ENCODE measurements at regions not wholly inside any gene's neighbourhood (a gene's known extent, or its start where the extent isn't known, plus 50 kb on each side); places are given as distances from the start of the nearest gene placed in this dataset.

DNA sequence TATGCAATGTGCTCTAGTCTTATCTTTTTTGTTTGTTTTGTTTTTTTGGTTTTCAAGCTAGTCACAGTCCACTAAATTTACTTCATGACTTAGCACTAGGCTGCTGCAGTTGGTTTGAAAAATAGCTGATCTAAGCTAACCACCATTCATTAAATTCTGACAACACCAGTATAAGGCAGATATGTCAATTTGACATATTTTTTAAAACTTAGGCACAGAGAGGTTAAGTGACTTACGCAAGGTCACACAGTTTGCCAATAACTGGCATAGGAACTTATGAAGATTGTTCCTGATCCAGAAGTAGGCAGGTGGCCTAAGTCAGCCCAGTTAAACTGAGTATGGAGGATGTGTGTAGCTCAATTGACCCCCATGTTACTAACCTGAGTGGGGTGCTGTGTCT, 377.3 kb upstream of the NFE2L3 start:
- Histone ChIP-seq H4K20me1 (ENCODE audit: insufficient read depth) (no peaks in the 10 kb centered on the region), H3K4me2 (ENCODE audit: low read length) (no peak overlapping the region), H3K9me2 (ENCODE audit: insufficient read depth) (no peaks in the 10 kb centered on the region), H2AFZ (ENCODE audit: low read depth, low read length, poor library complexity, severe bottlenecking) (no peak overlapping the region), H3K27me3 (ENCODE audit: insufficient read depth, low read length) (peaks cover 11% of the 10 kb centered on the region; the same call in 1 of the 2 replicates), H3K9me3 (ENCODE audit: control insufficient read depth in 1 of 2, insufficient read depth in 1 of 2, low read depth in 1 of 2, low read length in 2 of 2) (no peaks in the 10 kb centered on the region), H3K4me1 (ENCODE audit: control insufficient read depth in 1 of 2, insufficient read depth in 2 of 2, low read length in 2 of 2) (no peaks in the 10 kb centered on the region), H3K9ac (ENCODE audit: low read length) (no peak overlapping the region), H3K27ac (ENCODE audit: low read depth, low read length) (no peak overlapping the region), H3K36me3 (ENCODE audit: control insufficient read depth in 1 of 2, insufficient read depth in 2 of 2, low read length in 2 of 2) (no peaks in the 10 kb centered on the region), H3K4me3 (replicated peaks in 1 of 2; ENCODE audit: low read depth in 1 of 2, low read length in 2 of 2) (no peak overlapping the region), H3K79me2 (ENCODE audit: insufficient read depth, low read length) (no peaks in the 10 kb centered on the region)
- RAD21 ChIA-PET (ENCODE audit: low non-redundant PET in 1 of 2, low total read pairs in 2 of 2, uncharacterized antibody in 2 of 2, unreplicated experiment in 2 of 2), result no interaction called here
- BruUV-seq (replicated peaks), result no TSS peak
- intact Hi-C loops (cut with micrococcal nuclease), result no loop called here
- no peak for ATAC-seq
- POLR2A ChIA-PET, result no interaction called here
- DNase-seq (ENCODE audit: low read depth, low spot score), result no peak
- no peak for TF ChIP-seq EZH2 (IDR thresholded peaks at IDR 0.05)
- no peak for TF ChIP-seq SIN3A (IDR thresholded peaks at IDR 0.05; ENCODE audit: low read depth)
- no peak for TF ChIP-seq TCF7L2 (IDR thresholded peaks at IDR 0.05; ENCODE audit: borderline replicate concordance, extremely low read depth, insufficient read depth, insufficient read length)
- TF ChIP-seq, protein P1, sequence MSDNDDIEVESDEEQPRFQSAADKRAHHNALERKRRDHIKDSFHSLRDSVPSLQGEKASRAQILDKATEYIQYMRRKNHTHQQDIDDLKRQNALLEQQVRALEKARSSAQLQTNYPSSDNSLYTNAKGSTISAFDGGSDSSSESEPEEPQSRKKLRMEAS (IDR thresholded peaks at IDR 0.05), result no peak
- TF ChIP-seq FOSL1 (IDR thresholded peaks at IDR 0.05; ENCODE audit: low read depth), result no peak
- TF ChIP-seq, protein P2, sequence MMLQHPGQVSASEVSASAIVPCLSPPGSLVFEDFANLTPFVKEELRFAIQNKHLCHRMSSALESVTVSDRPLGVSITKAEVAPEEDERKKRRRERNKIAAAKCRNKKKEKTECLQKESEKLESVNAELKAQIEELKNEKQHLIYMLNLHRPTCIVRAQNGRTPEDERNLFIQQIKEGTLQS (IDR thresholded peaks at IDR 0.05), result no peak
- TF ChIP-seq CBX3 (IDR thresholded peaks at IDR 0.05; ENCODE audit: low read depth), result no peak
- no peak for TF ChIP-seq YY1 (IDR thresholded peaks at IDR 0.05; ENCODE audit: extremely low read depth, insufficient replicate concordance, low read depth, low read length)
- TF ChIP-seq SRF (IDR thresholded peaks at IDR 0.05; ENCODE audit: low read depth), result no peak
- TF ChIP-seq, protein P3, sequence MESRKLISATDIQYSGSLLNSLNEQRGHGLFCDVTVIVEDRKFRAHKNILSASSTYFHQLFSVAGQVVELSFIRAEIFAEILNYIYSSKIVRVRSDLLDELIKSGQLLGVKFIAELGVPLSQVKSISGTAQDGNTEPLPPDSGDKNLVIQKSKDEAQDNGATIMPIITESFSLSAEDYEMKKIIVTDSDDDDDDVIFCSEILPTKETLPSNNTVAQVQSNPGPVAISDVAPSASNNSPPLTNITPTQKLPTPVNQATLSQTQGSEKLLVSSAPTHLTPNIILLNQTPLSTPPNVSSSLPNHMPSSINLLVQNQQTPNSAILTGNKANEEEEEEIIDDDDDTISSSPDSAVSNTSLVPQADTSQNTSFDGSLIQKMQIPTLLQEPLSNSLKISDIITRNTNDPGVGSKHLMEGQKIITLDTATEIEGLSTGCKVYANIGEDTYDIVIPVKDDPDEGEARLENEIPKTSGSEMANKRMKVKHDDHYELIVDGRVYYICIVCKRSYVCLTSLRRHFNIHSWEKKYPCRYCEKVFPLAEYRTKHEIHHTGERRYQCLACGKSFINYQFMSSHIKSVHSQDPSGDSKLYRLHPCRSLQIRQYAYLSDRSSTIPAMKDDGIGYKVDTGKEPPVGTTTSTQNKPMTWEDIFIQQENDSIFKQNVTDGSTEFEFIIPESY (IDR thresholded peaks at IDR 0.05; ENCODE audit: extremely low read depth, insufficient replicate concordance, low read length), result no peak
- TF ChIP-seq ZNF274 (IDR thresholded peaks at IDR 0.05; ENCODE audit: low read depth, low read length), result no peak
- TF ChIP-seq, protein P4, sequence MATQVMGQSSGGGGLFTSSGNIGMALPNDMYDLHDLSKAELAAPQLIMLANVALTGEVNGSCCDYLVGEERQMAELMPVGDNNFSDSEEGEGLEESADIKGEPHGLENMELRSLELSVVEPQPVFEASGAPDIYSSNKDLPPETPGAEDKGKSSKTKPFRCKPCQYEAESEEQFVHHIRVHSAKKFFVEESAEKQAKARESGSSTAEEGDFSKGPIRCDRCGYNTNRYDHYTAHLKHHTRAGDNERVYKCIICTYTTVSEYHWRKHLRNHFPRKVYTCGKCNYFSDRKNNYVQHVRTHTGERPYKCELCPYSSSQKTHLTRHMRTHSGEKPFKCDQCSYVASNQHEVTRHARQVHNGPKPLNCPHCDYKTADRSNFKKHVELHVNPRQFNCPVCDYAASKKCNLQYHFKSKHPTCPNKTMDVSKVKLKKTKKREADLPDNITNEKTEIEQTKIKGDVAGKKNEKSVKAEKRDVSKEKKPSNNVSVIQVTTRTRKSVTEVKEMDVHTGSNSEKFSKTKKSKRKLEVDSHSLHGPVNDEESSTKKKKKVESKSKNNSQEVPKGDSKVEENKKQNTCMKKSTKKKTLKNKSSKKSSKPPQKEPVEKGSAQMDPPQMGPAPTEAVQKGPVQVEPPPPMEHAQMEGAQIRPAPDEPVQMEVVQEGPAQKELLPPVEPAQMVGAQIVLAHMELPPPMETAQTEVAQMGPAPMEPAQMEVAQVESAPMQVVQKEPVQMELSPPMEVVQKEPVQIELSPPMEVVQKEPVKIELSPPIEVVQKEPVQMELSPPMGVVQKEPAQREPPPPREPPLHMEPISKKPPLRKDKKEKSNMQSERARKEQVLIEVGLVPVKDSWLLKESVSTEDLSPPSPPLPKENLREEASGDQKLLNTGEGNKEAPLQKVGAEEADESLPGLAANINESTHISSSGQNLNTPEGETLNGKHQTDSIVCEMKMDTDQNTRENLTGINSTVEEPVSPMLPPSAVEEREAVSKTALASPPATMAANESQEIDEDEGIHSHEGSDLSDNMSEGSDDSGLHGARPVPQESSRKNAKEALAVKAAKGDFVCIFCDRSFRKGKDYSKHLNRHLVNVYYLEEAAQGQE (IDR thresholded peaks at IDR 0.05; ENCODE audit: low read depth), result no peak
- TF ChIP-seq ZFX (IDR thresholded peaks at IDR 0.05), result no peak
- TF ChIP-seq JUND (IDR thresholded peaks at IDR 0.05), result no peak
- TF ChIP-seq EZH2phosphoT487 (IDR thresholded peaks at IDR 0.05; ENCODE audit: borderline replicate concordance), result no peak
- no peak for TF ChIP-seq ELF1 (IDR thresholded peaks at IDR 0.05; ENCODE audit: borderline replicate concordance, low read depth)
- TF ChIP-seq RAD21 (IDR thresholded peaks at IDR 0.05; ENCODE audit: low read depth), result no peak
- no peak for TF ChIP-seq SP1 (IDR thresholded peaks at IDR 0.05; ENCODE audit: low read depth)
- no peak for TF ChIP-seq CEBPB (IDR thresholded peaks at IDR 0.05; ENCODE audit: low read depth)
- CTCF ChIA-PET, result no interaction called here

Data from HCT116 (cell line).